ENCODE measurements at regions not wholly inside any gene's neighbourhood (a gene's known extent, or its start where the extent isn't known, plus 50 kb on each side); places are given as distances from the start of the nearest gene placed in this dataset.

GRCh38 chr1:212528501-212528900, 80.1 kb upstream of the ATF3 start:
- TF ChIP-seq CTCF (conservative IDR thresholded peaks at IDR 0.05; ENCODE audit: low read depth, low read length) (no peak), EZH2phosphoT487 (IDR thresholded peaks at IDR 0.05; ENCODE audit: borderline replicate concordance, low read length) (no peak)
